Mesenchymal stem cell (in vitro differentiated cells and primary cell): ENCODE measurements at regions not wholly inside any gene's neighbourhood (a gene's known extent, or its start where the extent isn't known, plus 50 kb on each side); places are given as distances from the start of the nearest gene placed in this dataset.

ENCODE experiments used
- DNase-seq: peaks from one replicate; pipeline ENCODE4 v3.0.0-alpha.2; 2013
- H2AFZ ChIP-seq: one replicate; pipeline ENCODE4 v1.6.1; 2013; ENCODE audit warnings: low read depth, mild to moderate bottlenecking, control low read depth, inconsistent platforms, low read length, moderate library complexity
- H2AK5ac ChIP-seq: 2 replicates; pipeline ENCODE4 v1.6.1; 2013; ENCODE audit warnings: low read length, moderate library complexity, mild to moderate bottlenecking, inconsistent platforms; ENCODE audit not compliant: severe bottlenecking
- H2BK120ac ChIP-seq: one replicate; pipeline ENCODE4 v1.6.1; 2013; ENCODE audit warnings: low read depth, mild to moderate bottlenecking, inconsistent platforms, low read length, moderate library complexity
- H2BK12ac ChIP-seq, 2 experiments: one replicate each; pipeline ENCODE4 v1.6.1; 2013; ENCODE audit warnings: inconsistent platforms in 2 of 2, low read length in 2 of 2, mild to moderate bottlenecking in 2 of 2, moderate library complexity in 2 of 2, control low read depth in 1 of 2
- H2BK15ac ChIP-seq: one replicate; pipeline ENCODE4 v1.6.1; 2013; ENCODE audit warnings: mild to moderate bottlenecking, low read depth, inconsistent platforms; ENCODE audit not compliant: poor library complexity, severe bottlenecking
- H2BK5ac ChIP-seq: 2 replicates; pipeline ENCODE4 v1.6.1; 2013; ENCODE audit warnings: low read depth, mild to moderate bottlenecking, low read length, control low read depth, inconsistent platforms; ENCODE audit not compliant: poor library complexity, severe bottlenecking
- H3K14ac ChIP-seq, 2 experiments: one replicate each; pipeline ENCODE4 v1.6.1; 2013; ENCODE audit warnings: inconsistent platforms in 2 of 2, low read length in 2 of 2, control low read depth in 1 of 2, mild to moderate bottlenecking in 1 of 2, moderate library complexity in 1 of 2
- H3K18ac ChIP-seq, 2 experiments: one replicate each; pipeline ENCODE4 v1.6.1; 2013; ENCODE audit warnings: inconsistent platforms in 2 of 2, low read length in 2 of 2, control low read depth in 1 of 2, low read depth in 1 of 2, mild to moderate bottlenecking in 1 of 2
- H3K23ac ChIP-seq, 2 experiments: one replicate each; pipeline ENCODE4 v1.6.1; 2013; ENCODE audit warnings: inconsistent platforms in 2 of 2, low read length in 2 of 2, mild to moderate bottlenecking in 2 of 2, moderate library complexity in 2 of 2, control low read depth in 1 of 2
- H3K27ac ChIP-seq: 2 replicates; pipeline ENCODE4 v1.5.1; 2013; ENCODE audit warnings: mild to moderate bottlenecking, moderate library complexity, low read length, control low read depth, inconsistent platforms; ENCODE audit not compliant: poor library complexity, severe bottlenecking
- H3K27me3 ChIP-seq, 2 experiments: 2 replicates each; pipeline versions ENCODE4 v1.6.1 to v1.7.0; 2013; ENCODE audit warnings: low read length in 2 of 2, mild to moderate bottlenecking in 2 of 2, moderate library complexity in 2 of 2, control low read depth in 1 of 2, inconsistent platforms in 1 of 2; ENCODE audit not compliant: control insufficient read depth in 1 of 2, insufficient read depth in 1 of 2
- H3K36me3 ChIP-seq, 2 experiments: 2 replicates each; pipeline versions ENCODE4 v1.6.1 to v1.7.0; 2013; ENCODE audit warnings: low read length in 2 of 2, control low read depth in 1 of 2, inconsistent platforms in 1 of 2, low read depth in 1 of 2, mild to moderate bottlenecking in 1 of 2; ENCODE audit not compliant: insufficient read depth in 2 of 2, control insufficient read depth in 1 of 2
- H3K4ac ChIP-seq, 2 experiments: one replicate each; pipeline ENCODE4 v1.6.1; 2013; ENCODE audit warnings: inconsistent platforms in 2 of 2, low read length in 2 of 2, mild to moderate bottlenecking in 2 of 2, moderate library complexity in 2 of 2, control low read depth in 1 of 2, low read depth in 1 of 2
- H3K4me1 ChIP-seq: 2 replicates; pipeline ENCODE4 v1.6.1; 2013; ENCODE audit warnings: low read depth, low read length, control low read depth; ENCODE audit not compliant: control insufficient read depth, insufficient read depth
- H3K4me2 ChIP-seq: 2 replicates; pipeline ENCODE4 v1.6.1; 2013; ENCODE audit warnings: low read length, mild to moderate bottlenecking, inconsistent platforms; ENCODE audit not compliant: poor library complexity, severe bottlenecking
- H3K4me3 ChIP-seq, 2 experiments: 2 replicates each; pipeline versions ENCODE4 v1.5.1 to v1.7.0; 2013; ENCODE audit warnings: low read length in 2 of 2, mild to moderate bottlenecking in 2 of 2, control low read depth in 1 of 2, low read depth in 1 of 2; ENCODE audit not compliant: insufficient read depth in 1 of 2
- H3K79me1 ChIP-seq: replicated peaks from 2 replicates; pipeline ENCODE4 v1.6.1; 2013; ENCODE audit warnings: mild to moderate bottlenecking, control low read depth, low read length, inconsistent platforms; ENCODE audit not compliant: poor library complexity, severe bottlenecking
- H3K9ac ChIP-seq: 2 replicates; pipeline ENCODE4 v1.7.0; 2013; ENCODE audit warnings: mild to moderate bottlenecking, low read length, moderate library complexity
- H3K9me3 ChIP-seq: 2 replicates; pipeline ENCODE4 v1.7.0; 2013; ENCODE audit warnings: mild to moderate bottlenecking, low read length; ENCODE audit not compliant: control insufficient read depth
- H4K8ac ChIP-seq: one replicate; pipeline ENCODE4 v1.6.1; 2013; ENCODE audit warnings: inconsistent platforms, mild to moderate bottlenecking, low read length, moderate library complexity
- H4K91ac ChIP-seq: one replicate; pipeline ENCODE4 v1.6.1; 2013; ENCODE audit warnings: mild to moderate bottlenecking, low read length, inconsistent platforms
- whole genome bisulfite sequencing: methylation state at CpG from one replicate; pipeline ENCODE4 v1.1.7; 2013; ENCODE audit warnings: mixed read lengths; 5-methylcytosine and 5-hydroxymethylcytosine counted together

DNA sequence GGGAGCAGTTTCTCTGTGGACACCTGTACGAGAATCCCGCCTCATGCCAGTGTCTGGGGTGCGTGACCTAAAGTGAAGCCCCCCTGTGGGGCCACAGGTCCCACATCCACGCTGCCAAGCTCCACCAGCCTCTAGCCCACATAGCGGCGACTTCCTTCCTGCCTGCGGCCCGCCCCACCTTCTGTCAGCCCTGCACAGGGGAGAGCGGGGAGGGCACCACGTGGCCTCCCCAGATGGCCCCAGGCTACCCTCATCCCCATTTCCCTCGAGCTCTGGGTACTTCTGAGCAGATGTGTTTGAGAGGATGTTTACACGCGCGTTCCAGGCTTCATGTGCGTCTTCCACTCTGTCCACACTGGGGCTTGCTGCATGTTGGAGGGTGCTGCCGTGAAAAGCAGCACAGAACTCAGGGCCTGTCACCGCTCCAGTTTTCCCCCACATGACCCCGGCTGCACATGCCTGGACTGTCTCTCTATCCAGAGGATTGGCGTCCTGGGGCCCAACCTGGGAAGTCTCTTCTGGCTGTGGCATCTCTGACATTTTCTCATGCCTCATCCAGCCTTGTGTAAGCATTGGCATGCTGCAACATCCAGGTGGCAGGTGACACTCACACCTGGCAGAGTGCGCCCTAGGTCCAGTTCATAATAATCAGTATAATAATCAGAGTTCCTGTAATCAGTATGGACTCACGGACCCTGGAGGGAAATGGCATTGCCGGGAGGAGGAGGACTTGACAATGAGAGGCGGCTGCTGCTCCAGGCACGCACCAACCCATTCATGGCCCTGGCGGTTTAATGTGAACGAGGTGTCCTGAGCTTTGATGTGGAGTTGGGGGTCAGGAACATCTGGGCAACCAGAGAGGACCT lies 146.3 kb upstream of the TWIST2 start:
- Histone ChIP-seq H3K23ac (no peak overlapping the region), H3K27me3 (no peaks in the 10 kb centered on the region), H3K4me3 (no peak overlapping the region), H3K4me1 (no peaks in the 10 kb centered on the region), H3K4ac (no peak overlapping the region), H4K91ac (no peak overlapping the region), H3K18ac (no peak overlapping the region), H2BK12ac (no peak overlapping the region), H3K4me2 (no peak overlapping the region), H2AFZ (no peak overlapping the region), H2BK15ac (no peak overlapping the region), H3K27ac (no peak overlapping the region), H3K14ac (no peak overlapping the region), H3K9me3 (no peaks in the 10 kb centered on the region), H4K8ac (no peak overlapping the region), H3K36me3 (no peaks in the 10 kb centered on the region), H3K79me1 (no peaks in the 10 kb centered on the region), H2BK120ac (no peak overlapping the region), H2AK5ac (no peak overlapping the region), H3K9ac (no peak overlapping the region), H2BK5ac (no peak overlapping the region)
- WGBS: 82% methylated on average over 25 of the region's 26 CpGs
- DNase-seq: no peak

- no peak overlapping the region for H2AFZ ChIP-seq
- no peak overlapping the region for H2AK5ac ChIP-seq
- no peaks in the 10 kb centered on the region for H3K4me1 ChIP-seq
- no peak overlapping the region for H2BK120ac ChIP-seq
- no peak overlapping the region for H3K4me2 ChIP-seq
- H3K9me3 ChIP-seq: no peaks in the 10 kb centered on the region
- H3K27ac ChIP-seq: no peak overlapping the region
- no peak overlapping the region for H4K91ac ChIP-seq
- WGBS: 88% methylated on average over 21 of the region's 21 CpGs
- H3K79me1 ChIP-seq: no peaks in the 10 kb centered on the region
- H2BK12ac ChIP-seq: no peak overlapping the region
- no peak overlapping the region for H3K4me3 ChIP-seq
- H2BK15ac ChIP-seq: no peak overlapping the region
- no peak overlapping the region for H3K23ac ChIP-seq
- no peak overlapping the region for H3K4ac ChIP-seq
- no peak overlapping the region for H3K18ac ChIP-seq
- no peak overlapping the region for H4K8ac ChIP-seq
- H3K14ac ChIP-seq: no peak overlapping the region
- no peaks in the 10 kb centered on the region for H3K36me3 ChIP-seq
- no peak for DNase-seq
- no peak overlapping the region for H3K9ac ChIP-seq
- no peaks in the 10 kb centered on the region for H3K27me3 ChIP-seq
- no peak overlapping the region for H2BK5ac ChIP-seq
These were observed 145.4 kb upstream of the TWIST2 start for GRCh38 chr2:238702276-238703052.

GRCh38 chr2:238703053-238703415 lies 144.9 kb upstream of the TWIST2 start:
- no peak overlapping the region for H4K91ac ChIP-seq
- no peak overlapping the region for H2AFZ ChIP-seq
- no peak overlapping the region for H3K4me3 ChIP-seq
- H3K27ac ChIP-seq: no peak overlapping the region
- no peak overlapping the region for H2BK12ac ChIP-seq
- H3K14ac ChIP-seq: no peak overlapping the region
- H2BK120ac ChIP-seq: no peak overlapping the region
- H2BK15ac ChIP-seq: no peak overlapping the region
- no peak overlapping the region for H3K4me2 ChIP-seq
- no peak overlapping the region for H4K8ac ChIP-seq
- no peaks in the 10 kb centered on the region for H3K4me1 ChIP-seq
- H3K9ac ChIP-seq: no peak overlapping the region
- WGBS: 70% methylated on average over 4 of the region's 4 CpGs
- no peak for DNase-seq
- H3K4ac ChIP-seq: no peak overlapping the region
- no peaks in the 10 kb centered on the region for H3K36me3 ChIP-seq
- no peaks in the 10 kb centered on the region for H3K79me1 ChIP-seq
- no peaks in the 10 kb centered on the region for H3K9me3 ChIP-seq
- H2BK5ac ChIP-seq: no peak overlapping the region
- H3K23ac ChIP-seq: no peak overlapping the region
- no peak overlapping the region for H2AK5ac ChIP-seq
- H3K18ac ChIP-seq: no peak overlapping the region
- no peaks in the 10 kb centered on the region for H3K27me3 ChIP-seq

GRCh38 chr2:238703436-238703835 lies 144.4 kb upstream of the TWIST2 start:
- Histone ChIP-seq H2AK5ac (no peak overlapping the region), H3K23ac (no peak overlapping the region), H3K14ac (no peak overlapping the region), H3K9me3 (no peaks in the 10 kb centered on the region), H3K18ac (no peak overlapping the region), H4K8ac (no peak overlapping the region), H2BK120ac (no peak overlapping the region), H3K9ac (no peak overlapping the region), H2BK12ac (no peak overlapping the region), H3K4me3 (no peak overlapping the region), H3K4ac (no peak overlapping the region), H4K91ac (no peak overlapping the region), H3K27me3 (no peaks in the 10 kb centered on the region), H3K4me1 (no peaks in the 10 kb centered on the region), H3K36me3 (no peaks in the 10 kb centered on the region), H2BK15ac (no peak overlapping the region), H3K4me2 (no peak overlapping the region), H2AFZ (no peak overlapping the region), H2BK5ac (no peak overlapping the region), H3K79me1 (no peaks in the 10 kb centered on the region), H3K27ac (no peak overlapping the region)
- DNase-seq: no peak
- 95% methylated on average over 8 of the region's 9 CpGs for WGBS
